ENCODE measurements at regions not wholly inside any gene's neighbourhood (a gene's known extent, or its start where the extent isn't known, plus 50 kb on each side); places are given as distances from the start of the nearest gene placed in this dataset.

GRCh38 chr11:133639408-133639807 lies 107.1 kb upstream of the OPCML start:
- ChIA-PET CTCF (no interaction called here), POLR2A (no interaction called here)
- Histone ChIP-seq H3K27me3 (ENCODE audit: control insufficient read depth, insufficient read depth, low read length) (no peaks in the 10 kb centered on the region), H3K4me3 (ENCODE audit: low read depth in 2 of 2, low read length in 2 of 2) (no peak overlapping the region), H3K9me3 (ENCODE audit: control insufficient read depth, insufficient read depth, low read depth, low read length) (no peaks in the 10 kb centered on the region), H3K36me3 (ENCODE audit: control insufficient read depth, insufficient read depth, low read length) (no peaks in the 10 kb centered on the region), H3K4me1 (ENCODE audit: control insufficient read depth, insufficient read depth, low read length) (no peaks in the 10 kb centered on the region), H3K27ac (ENCODE audit: low read length) (no peak overlapping the region)
- no TSS peak for BruUV-seq (replicated peaks)
- TF ChIP-seq POLR2AphosphoS5 (IDR thresholded peaks at IDR 0.05; ENCODE audit: low read depth, low read length) = no peak
- no peak for TF ChIP-seq CTCF (IDR thresholded peaks at IDR 0.05)
- TF ChIP-seq REST (IDR thresholded peaks at IDR 0.05; ENCODE audit: insufficient read depth in 1 of 2, low read depth in 2 of 2, low read length in 1 of 2) = no peak
- TF ChIP-seq SIN3A (IDR thresholded peaks at IDR 0.05; ENCODE audit: borderline replicate concordance, insufficient read depth, low read depth, low read length) = no peak
- TF ChIP-seq TCF7L2 (IDR thresholded peaks at IDR 0.05; ENCODE audit: low read depth, low read length) = no peak
- DNase-seq (ENCODE audit: low read depth, low spot score) = no peak
- intact Hi-C loops (cut with micrococcal nuclease; ENCODE audit: unreplicated experiment) = no loop called here
- in situ Hi-C loops (cut with HindIII; ENCODE audit: low pct_unique_long_range_greater_than_20kb, low sequenced_read_pairs) = no loop called here
- no peak for ATAC-seq

GRCh38 chr11:133638921-133639320 lies 106.6 kb upstream of the OPCML start:
- no peak for DNase-seq (ENCODE audit: low read depth, low spot score)
- ATAC-seq = no peak
- no TSS peak for BruUV-seq (replicated peaks)
- H3K27ac ChIP-seq (ENCODE audit: low read length) = no peak overlapping the region
- intact Hi-C loops (cut with micrococcal nuclease; ENCODE audit: unreplicated experiment) = no loop called here
- H3K27me3 ChIP-seq (ENCODE audit: control insufficient read depth, insufficient read depth, low read length) = peaks cover 3% of the 10 kb centered on the region; the same call in 1 of the 2 replicates
- no peak for TF ChIP-seq POLR2AphosphoS5 (IDR thresholded peaks at IDR 0.05; ENCODE audit: low read depth, low read length)
- TF ChIP-seq REST (IDR thresholded peaks at IDR 0.05; ENCODE audit: insufficient read depth in 1 of 2, low read depth in 2 of 2, low read length in 1 of 2) = no peak
- TF ChIP-seq SIN3A (IDR thresholded peaks at IDR 0.05; ENCODE audit: borderline replicate concordance, insufficient read depth, low read depth, low read length) = no peak
- no peak overlapping the region for H3K4me3 ChIP-seq (ENCODE audit: low read depth in 2 of 2, low read length in 2 of 2)
- ChIA-PET CTCF (no interaction called here), POLR2A (no interaction called here)
- H3K4me1 ChIP-seq (ENCODE audit: control insufficient read depth, insufficient read depth, low read length) = no peaks in the 10 kb centered on the region
- no peaks in the 10 kb centered on the region for H3K36me3 ChIP-seq (ENCODE audit: control insufficient read depth, insufficient read depth, low read length)
- in situ Hi-C loops (cut with HindIII; ENCODE audit: low pct_unique_long_range_greater_than_20kb, low sequenced_read_pairs) = no loop called here
- no peaks in the 10 kb centered on the region for H3K9me3 ChIP-seq (ENCODE audit: control insufficient read depth, insufficient read depth, low read depth, low read length)

Measured in Panc1 (cell line).